ENCODE measurements at regions not wholly inside any gene's neighbourhood (a gene's known extent, or its start where the extent isn't known, plus 50 kb on each side); places are given as distances from the start of the nearest gene placed in this dataset.

GRCh38 chr1:172895050-172895460, 155.7 kb downstream of the TNFSF18 start:
- H3K9me3 Mint-ChIP-seq: no peaks in the 10 kb centered on the region
- POLR2A ChIA-PET: interaction anchor here (1.0 to 1.4 kb wide), 5 partner anchors 13 to 116 kb away, joined by 4 to 6 read pairs (median 5); no protein-coding TSS in a partner anchor
- intact Hi-C loops (cut with micrococcal nuclease): loop anchor here (1.0 to 10.0 kb wide), 9 partner anchors 12 to 440 kb away; partner anchors contain the start of gene TNFSF4
- CTCF ChIA-PET: interaction anchor here (1.0 to 3.5 kb wide), 10 partner anchors 11 to 307 kb away, joined by 3 to 29 read pairs (median 6); no protein-coding TSS in a partner anchor
- peak overlapping the region; percentile 14 for H3K27ac Mint-ChIP-seq
- peak; percentile 29 for DNase-seq
- peaks cover 2% of the 10 kb centered on the region for H3K36me3 Mint-ChIP-seq
- peaks cover 38% of the 10 kb centered on the region for H3K4me1 Mint-ChIP-seq (ENCODE audit: low read depth)
- H3K27me3 Mint-ChIP-seq: peaks cover 18% of the 10 kb centered on the region
- H3K4me3 Mint-ChIP-seq: peak overlapping the region; percentile 54

GRCh38 chr1:172895761-172896160, 155.0 kb downstream of the TNFSF18 start:
- Mint-ChIP-seq H3K27ac (no peak overlapping the region), H3K4me1 (ENCODE audit: low read depth) (peaks cover 44% of the 10 kb centered on the region), H3K36me3 (peaks cover 2% of the 10 kb centered on the region), H3K9me3 (no peaks in the 10 kb centered on the region), H3K4me3 (no peak overlapping the region), H3K27me3 (peaks cover 18% of the 10 kb centered on the region)
- POLR2A ChIA-PET: interaction anchor here (1.2 to 1.4 kb wide), 2 partner anchors 57 to 117 kb away, joined by 4 to 6 read pairs; no protein-coding TSS in a partner anchor
- CTCF ChIA-PET: interaction anchor here (1.4 to 3.5 kb wide), 5 partner anchors 12 to 151 kb away, joined by 3 to 29 read pairs (median 12); no protein-coding TSS in a partner anchor
- intact Hi-C loops (cut with micrococcal nuclease): loop anchor here (1.0 to 10.0 kb wide), 9 partner anchors 12 to 439 kb away; partner anchors contain the start of gene TNFSF4
- DNase-seq: no peak

GRCh38 chr1:172897738-172898137, 153.0 kb downstream of the TNFSF18 start:
- ChIA-PET CTCF (interaction anchor here (0.7 to 1.0 kb wide), 3 partner anchors 155 to 358 kb away, joined by 3 to 4 read pairs (median 3); no protein-coding TSS in a partner anchor), POLR2A (no interaction called here)
- Mint-ChIP-seq H3K4me1 (ENCODE audit: low read depth) (peaks cover 45% of the 10 kb centered on the region), H3K36me3 (peaks cover 2% of the 10 kb centered on the region), H3K9me3 (no peaks in the 10 kb centered on the region), H3K27me3 (peaks cover 17% of the 10 kb centered on the region), H3K27ac (no peak overlapping the region), H3K4me3 (no peak overlapping the region)
- DNase-seq: no peak
- intact Hi-C loops (cut with micrococcal nuclease): loop anchor here (5.0 to 10.0 kb wide), 2 partner anchors 150 to 437 kb away; no protein-coding TSS in a partner anchor

GRCh38 chr1:172898866-172899265, 151.9 kb downstream of the TNFSF18 start:
- no peak overlapping the region for H3K27ac Mint-ChIP-seq
- H3K4me1 Mint-ChIP-seq (ENCODE audit: low read depth): peaks cover 35% of the 10 kb centered on the region
- intact Hi-C loops (cut with micrococcal nuclease): loop anchor here (5.0 to 10.0 kb wide), 2 partner anchors 152 to 436 kb away; no protein-coding TSS in a partner anchor
- CTCF ChIA-PET: interaction anchor here (1.0 kb wide), 1 partner anchor 156 kb away, joined by 4 read pairs; no protein-coding TSS in a partner anchor
- DNase-seq: no peak
- no peaks in the 10 kb centered on the region for H3K9me3 Mint-ChIP-seq
- H3K4me3 Mint-ChIP-seq: no peak overlapping the region
- H3K27me3 Mint-ChIP-seq: peaks cover 16% of the 10 kb centered on the region
- POLR2A ChIA-PET: interaction anchor here (1.3 kb wide), 1 partner anchor 16 kb away, joined by 4 read pairs; no protein-coding TSS in a partner anchor
- H3K36me3 Mint-ChIP-seq: peaks cover 2% of the 10 kb centered on the region

GRCh38 chr1:172900376-172900997, 150.3 kb downstream of the TNFSF18 start:
- CTCF ChIA-PET: no interaction called here
- no peak for DNase-seq

GRCh38 chr1:172902200-172902599, 148.5 kb downstream of the TNFSF18 start:
- no peak for DNase-seq
- intact Hi-C loops (cut with micrococcal nuclease): loop anchor here (1.0 kb wide), 1 partner anchor 65 kb away; no protein-coding TSS in a partner anchor
- H3K4me3 Mint-ChIP-seq: no peak overlapping the region
- POLR2A ChIA-PET: interaction anchor here (0.8 kb wide), 1 partner anchor 83 kb away, joined by 3 read pairs; no protein-coding TSS in a partner anchor
- H3K9me3 Mint-ChIP-seq: no peaks in the 10 kb centered on the region
- H3K4me1 Mint-ChIP-seq (ENCODE audit: low read depth): peaks cover 24% of the 10 kb centered on the region
- peaks cover 2% of the 10 kb centered on the region for H3K36me3 Mint-ChIP-seq
- H3K27me3 Mint-ChIP-seq: peaks cover 13% of the 10 kb centered on the region
- H3K27ac Mint-ChIP-seq: no peak overlapping the region
- CTCF ChIA-PET: interaction anchor here (1.6 kb wide), 1 partner anchor 157 kb away, joined by 9 read pairs; no protein-coding TSS in a partner anchor

More at GRCh38 chr1:172900376-172900997, 150.3 kb downstream of the TNFSF18 start:
- intact Hi-C loops (cut with micrococcal nuclease): no loop called here
- peaks cover 13% of the 10 kb centered on the region for H3K27me3 Mint-ChIP-seq
- H3K4me3 Mint-ChIP-seq: no peak overlapping the region
- peaks cover 21% of the 10 kb centered on the region for H3K4me1 Mint-ChIP-seq (ENCODE audit: low read depth)
- H3K36me3 Mint-ChIP-seq: peaks cover 2% of the 10 kb centered on the region
- no peaks in the 10 kb centered on the region for H3K9me3 Mint-ChIP-seq
- POLR2A ChIA-PET: no interaction called here
- no peak overlapping the region for H3K27ac Mint-ChIP-seq

- Mint-ChIP-seq H3K4me3 (no peak overlapping the region), H3K4me1 (ENCODE audit: low read depth) (peaks cover 29% of the 10 kb centered on the region), H3K27ac (no peak overlapping the region), H3K36me3 (peaks cover 2% of the 10 kb centered on the region), H3K9me3 (peaks cover 2% of the 10 kb centered on the region), H3K27me3 (peaks cover 10% of the 10 kb centered on the region)
- CTCF ChIA-PET: interaction anchor here (1.6 kb wide), 1 partner anchor 158 kb away, joined by 9 read pairs; no protein-coding TSS in a partner anchor
- intact Hi-C loops (cut with micrococcal nuclease): loop anchor here (1.0 kb wide), 1 partner anchor 64 kb away; no protein-coding TSS in a partner anchor
- no peak for DNase-seq
- POLR2A ChIA-PET: interaction anchor here (0.8 to 1.0 kb wide), 2 partner anchors 19 to 84 kb away, joined by 3 read pairs; no protein-coding TSS in a partner anchor
Measured at GRCh38 chr1:172902861-172903381, 147.8 kb downstream of the TNFSF18 start.

- CTCF ChIA-PET: interaction anchor here (1.6 kb wide), 1 partner anchor 159 kb away, joined by 9 read pairs; no protein-coding TSS in a partner anchor
- H3K36me3 Mint-ChIP-seq: peaks cover 2% of the 10 kb centered on the region
- intact Hi-C loops (cut with micrococcal nuclease): no loop called here
- no peak overlapping the region for H3K27ac Mint-ChIP-seq
- no peak overlapping the region for H3K4me3 Mint-ChIP-seq
- H3K4me1 Mint-ChIP-seq (ENCODE audit: low read depth): peaks cover 29% of the 10 kb centered on the region
- DNase-seq: no peak
- H3K9me3 Mint-ChIP-seq: peaks cover 2% of the 10 kb centered on the region
- POLR2A ChIA-PET: interaction anchor here (1.0 kb wide), 1 partner anchor 20 kb away, joined by 3 read pairs; no protein-coding TSS in a partner anchor
- peaks cover 8% of the 10 kb centered on the region for H3K27me3 Mint-ChIP-seq
Measured at GRCh38 chr1:172903581-172904220, 147.0 kb downstream of the TNFSF18 start.

GRCh38 chr1:172905452-172905851, 145.3 kb downstream of the TNFSF18 start:
- Mint-ChIP-seq H3K4me3 (no peak overlapping the region), H3K27ac (no peak overlapping the region), H3K9me3 (peaks cover 2% of the 10 kb centered on the region), H3K27me3 (peaks cover 5% of the 10 kb centered on the region), H3K4me1 (ENCODE audit: low read depth) (peaks cover 26% of the 10 kb centered on the region), H3K36me3 (no peaks in the 10 kb centered on the region)
- intact Hi-C loops (cut with micrococcal nuclease): no loop called here
- ChIA-PET POLR2A (no interaction called here), CTCF (no interaction called here)
- no peak for DNase-seq

- peaks cover 1% of the 10 kb centered on the region for H3K27me3 Mint-ChIP-seq
- ChIA-PET POLR2A (no interaction called here), CTCF (interaction anchor here (0.6 to 0.7 kb wide), 2 partner anchors 61 to 817 kb away, joined by 3 read pairs; no protein-coding TSS in a partner anchor)
- peak overlapping the region; percentile 47 for H3K27ac Mint-ChIP-seq
- no peak overlapping the region for H3K4me3 Mint-ChIP-seq
- H3K36me3 Mint-ChIP-seq: no peaks in the 10 kb centered on the region
- intact Hi-C loops (cut with micrococcal nuclease): no loop called here
- DNase-seq: peak; percentile 18
- H3K4me1 Mint-ChIP-seq (ENCODE audit: low read depth): peaks cover 20% of the 10 kb centered on the region
- peaks cover 2% of the 10 kb centered on the region for H3K9me3 Mint-ChIP-seq
Measured at GRCh38 chr1:172906778-172907592, 143.8 kb downstream of the TNFSF18 start.

GRCh38 chr1:172907834-172908326, 142.9 kb downstream of the TNFSF18 start:
- Mint-ChIP-seq H3K4me3 (no peak overlapping the region), H3K27ac (no peak overlapping the region), H3K9me3 (peaks cover 8% of the 10 kb centered on the region), H3K27me3 (peaks cover 1% of the 10 kb centered on the region), H3K36me3 (no peaks in the 10 kb centered on the region), H3K4me1 (ENCODE audit: low read depth) (peaks cover 20% of the 10 kb centered on the region)
- intact Hi-C loops (cut with micrococcal nuclease): no loop called here
- no peak for DNase-seq
- ChIA-PET POLR2A (no interaction called here), CTCF (interaction anchor here (0.7 kb wide), 1 partner anchor 818 kb away, joined by 3 read pairs; no protein-coding TSS in a partner anchor)
